Neuronal stem cell (in vitro differentiated cells): ENCODE measurements at regions not wholly inside any gene's neighbourhood (a gene's known extent, or its start where the extent isn't known, plus 50 kb on each side); places are given as distances from the start of the nearest gene placed in this dataset.

Source experiments
- DNase-seq: peaks from one replicate; pipeline ENCODE4 v3.0.0-alpha.2; 2013; ENCODE audit warnings: low spot score
- H2AFZ ChIP-seq: one replicate; pipeline ENCODE4 v1.6.1; 2013; ENCODE audit warnings: mild to moderate bottlenecking, low read length, inconsistent platforms
- H2AK5ac ChIP-seq: 2 replicates; pipeline ENCODE4 v1.6.1; 2013; ENCODE audit warnings: low read depth, mild to moderate bottlenecking, inconsistent platforms, low read length, moderate library complexity, mixed read lengths
- H2BK120ac ChIP-seq: 2 replicates; pipeline ENCODE4 v1.6.1; 2013; ENCODE audit warnings: low read depth, mild to moderate bottlenecking, inconsistent platforms, low read length, moderate library complexity, mixed read lengths
- H2BK12ac ChIP-seq: one replicate; pipeline ENCODE4 v1.6.1; 2013; ENCODE audit warnings: low read length, inconsistent platforms
- H2BK15ac ChIP-seq: 2 replicates; pipeline ENCODE4 v1.6.1; 2013; ENCODE audit warnings: mild to moderate bottlenecking, low read length, inconsistent platforms, mixed read lengths
- H2BK5ac ChIP-seq: one replicate; pipeline ENCODE4 v1.6.1; 2013; ENCODE audit warnings: inconsistent platforms, mild to moderate bottlenecking, low read length, moderate library complexity
- H3K14ac ChIP-seq: one replicate; pipeline ENCODE4 v1.6.1; 2013; ENCODE audit warnings: low read length, inconsistent platforms
- H3K18ac ChIP-seq: 2 replicates; pipeline ENCODE4 v1.6.1; 2013; ENCODE audit warnings: low read length, inconsistent platforms
- H3K23ac ChIP-seq: 2 replicates; pipeline ENCODE4 v1.6.1; 2013; ENCODE audit warnings: low read depth, mild to moderate bottlenecking, mixed read lengths, low read length, inconsistent platforms; ENCODE audit not compliant: poor library complexity
- H3K27ac ChIP-seq: replicated peaks from 3 replicates; pipeline ENCODE4 v1.5.1; 2013; ENCODE audit warnings: low read length, inconsistent platforms
- H3K27me3 ChIP-seq, 3 experiments: 2 replicates each; pipeline ENCODE4 v1.6.1; 2013; ENCODE audit warnings: low read length in 3 of 3, mild to moderate bottlenecking in 2 of 3, inconsistent platforms in 1 of 3, low read depth in 1 of 3, mixed read lengths in 1 of 3, moderate library complexity in 1 of 3; ENCODE audit not compliant: control insufficient read depth in 3 of 3, insufficient read depth in 3 of 3
- H3K36me3 ChIP-seq, 2 donors: replicated peaks in 1 of 2; 2 replicates each; pipeline ENCODE4 v1.6.1; 2013; ENCODE audit warnings: low read length in 2 of 2; ENCODE audit not compliant: control insufficient read depth in 2 of 2, insufficient read depth in 2 of 2
- H3K4ac ChIP-seq: 2 replicates; pipeline ENCODE4 v1.6.1; 2013; ENCODE audit warnings: inconsistent platforms, mild to moderate bottlenecking, low read length, moderate library complexity
- H3K4me1 ChIP-seq, 2 donors: 1 replicate in 1 of 2; 2 replicates in 1 of 2; pipeline ENCODE4 v1.6.1; 2013; ENCODE audit warnings: low read length in 2 of 2, low read depth in 1 of 2; ENCODE audit not compliant: control insufficient read depth in 2 of 2, insufficient read depth in 1 of 2
- H3K4me2 ChIP-seq: one replicate; pipeline ENCODE4 v1.6.1; 2013; ENCODE audit warnings: mild to moderate bottlenecking, low read length, inconsistent platforms; ENCODE audit not compliant: insufficient read depth, poor library complexity, severe bottlenecking
- H3K4me3 ChIP-seq, 2 donors: 2 replicates each; pipeline ENCODE4 v1.5.1; 2013; ENCODE audit warnings: low read length in 2 of 2, mild to moderate bottlenecking in 2 of 2, inconsistent platforms in 1 of 2, moderate library complexity in 1 of 2
- H3K79me1 ChIP-seq: one replicate; pipeline ENCODE4 v1.6.1; 2013; ENCODE audit warnings: low read depth, mild to moderate bottlenecking, inconsistent platforms, low read length, moderate library complexity
- H3K9ac ChIP-seq: one replicate; pipeline ENCODE4 v1.6.1; 2013; ENCODE audit warnings: mild to moderate bottlenecking, low read depth, low read length, inconsistent platforms; ENCODE audit not compliant: poor library complexity
- H3K9me3 ChIP-seq, 2 donors: replicated peaks in 1 of 2; 2 replicates each; pipeline versions ENCODE3 to v1.6.1; 2013; ENCODE audit warnings: low read length in 2 of 2, mild to moderate bottlenecking in 2 of 2, inconsistent platforms in 1 of 2, low read depth in 1 of 2, mixed read lengths in 1 of 2, moderate library complexity in 1 of 2; ENCODE audit not compliant: control insufficient read depth in 2 of 2, insufficient read depth in 1 of 2
- H4K8ac ChIP-seq: one replicate; pipeline ENCODE4 v1.6.1; 2013; ENCODE audit warnings: low read depth, mild to moderate bottlenecking, inconsistent platforms, low read length, moderate library complexity
- H4K91ac ChIP-seq: one replicate; pipeline ENCODE4 v1.6.1; 2013; ENCODE audit warnings: low read length, low read depth, mild to moderate bottlenecking, inconsistent platforms; ENCODE audit not compliant: poor library complexity
- WGBS, 2 donors: extraction: QIAGEN DNeasy Blood & Tissue Kit; methylation state at CpG; one replicate each; pipeline ENCODE4 v1.1.7; 2013; ENCODE audit warnings: missing lambda C conversion rate in 2 of 2, mixed read lengths in 1 of 2; ENCODE audit not compliant: insufficient read length in 2 of 2, insufficient replicate concordance in 1 of 2; ENCODE audit errors: extremely low coverage in 2 of 2; 5-methylcytosine and 5-hydroxymethylcytosine counted together

- H4K8ac ChIP-seq = no peak overlapping the region
- H2BK15ac ChIP-seq = no peak overlapping the region
- no peaks in the 10 kb centered on the region for H3K79me1 ChIP-seq
- H3K23ac ChIP-seq = no peak overlapping the region
- no peak overlapping the region for H2AK5ac ChIP-seq
- H4K91ac ChIP-seq = no peak overlapping the region
- H3K9ac ChIP-seq = no peak overlapping the region
- WGBS, 2 donors = no CpG with 5 or more reads among the region's 3 CpGs
- no peak overlapping the region for H2BK12ac ChIP-seq
- no peak overlapping the region for H2AFZ ChIP-seq
- no peak overlapping the region for H3K27ac ChIP-seq
- no peak overlapping the region for H3K14ac ChIP-seq
- peaks cover 2 to 3% of the 10 kb centered on the region in 2 donors for H3K4me1 ChIP-seq
- peaks cover 0 to 3% of the 10 kb centered on the region in 2 donors for H3K9me3 ChIP-seq
- H3K18ac ChIP-seq = no peak overlapping the region
- DNase-seq = no peak
- no peak overlapping the region for H3K4me3 ChIP-seq
- H3K4me2 ChIP-seq = no peak overlapping the region
- no peaks in the 10 kb centered on the region for H3K36me3 ChIP-seq
- H2BK5ac ChIP-seq = no peak overlapping the region
- no peak overlapping the region for H2BK120ac ChIP-seq
- peaks cover 0 to 5% (median 3%) of the 10 kb centered on the region in 3 experiments for H3K27me3 ChIP-seq
- no peak overlapping the region for H3K4ac ChIP-seq
Measured at GRCh38 chr1:230575886-230576500, 66.3 kb upstream of the COG2 start.

- H2BK5ac ChIP-seq = no peak overlapping the region
- H4K8ac ChIP-seq = no peak overlapping the region
- H2BK15ac ChIP-seq = no peak overlapping the region
- no peak overlapping the region for H3K14ac ChIP-seq
- no peaks in the 10 kb centered on the region for H3K79me1 ChIP-seq
- H2AFZ ChIP-seq = no peak overlapping the region
- no peak overlapping the region for H4K91ac ChIP-seq
- no peak overlapping the region for H2BK12ac ChIP-seq
- no peak for DNase-seq
- no peak overlapping the region for H3K23ac ChIP-seq
- no peak overlapping the region for H3K27ac ChIP-seq
- H2AK5ac ChIP-seq = no peak overlapping the region
- H3K9me3 ChIP-seq = peaks cover 0 to 3% of the 10 kb centered on the region in 2 donors
- H3K4me2 ChIP-seq = no peak overlapping the region
- H3K18ac ChIP-seq = no peak overlapping the region
- no peak overlapping the region for H3K4ac ChIP-seq
- H3K4me3 ChIP-seq = no peak overlapping the region
- 100% methylated on average over 1 of the region's 3 CpGs; no CpG with 5 or more reads in 1 of the 2 donors for WGBS, 2 donors
- H2BK120ac ChIP-seq = no peak overlapping the region
- H3K4me1 ChIP-seq = peaks cover 2 to 3% of the 10 kb centered on the region in 2 donors
- no peak overlapping the region for H3K9ac ChIP-seq
- H3K36me3 ChIP-seq = no peaks in the 10 kb centered on the region
- peaks cover 0 to 5% (median 3%) of the 10 kb centered on the region in 3 experiments for H3K27me3 ChIP-seq
Measured at GRCh38 chr1:230574502-230574901, 67.8 kb upstream of the COG2 start.

GRCh38 chr1:230573658-230574057 lies 68.6 kb upstream of the COG2 start:
- Histone ChIP-seq H2BK120ac (no peak overlapping the region), H3K4me1 (peaks cover 2 to 3% of the 10 kb centered on the region in 2 donors), H4K91ac (no peak overlapping the region), H3K4me3 (no peak overlapping the region), H2BK12ac (no peak overlapping the region), H2AK5ac (no peak overlapping the region), H2BK5ac (no peak overlapping the region), H3K14ac (no peak overlapping the region), H3K36me3 (no peaks in the 10 kb centered on the region), H3K9me3 (peaks cover 0 to 3% of the 10 kb centered on the region in 2 donors), H3K4ac (no peak overlapping the region), H3K27me3 (peaks cover 0 to 5% (median 3%) of the 10 kb centered on the region in 3 experiments), H2BK15ac (no peak overlapping the region), H3K9ac (no peak overlapping the region), H3K27ac (no peak overlapping the region), H3K18ac (no peak overlapping the region), H4K8ac (no peak overlapping the region), H2AFZ (no peak overlapping the region), H3K79me1 (no peaks in the 10 kb centered on the region), H3K4me2 (no peak overlapping the region), H3K23ac (no peak overlapping the region)
- no CpG with 5 or more reads among the region's 3 CpGs for WGBS, 2 donors
- no peak for DNase-seq

GRCh38 chr1:230572121-230573105 lies 69.9 kb upstream of the COG2 start:
- H3K4me3 ChIP-seq = no peak overlapping the region
- no peaks in the 10 kb centered on the region for H3K79me1 ChIP-seq
- H3K27ac ChIP-seq = no peak overlapping the region

More at GRCh38 chr1:230572121-230573105, 69.9 kb upstream of the COG2 start:
- no CpG with 5 or more reads among the region's 7 CpGs for WGBS, 2 donors
- H3K4ac ChIP-seq = no peak overlapping the region
- H2AK5ac ChIP-seq = no peak overlapping the region
- H3K18ac ChIP-seq = peak overlapping the region; percentile 4
- no peak for DNase-seq
- no peak overlapping the region for H3K4me2 ChIP-seq
- no peak overlapping the region for H2BK5ac ChIP-seq
- peaks cover 2 to 3% of the 10 kb centered on the region in 2 donors for H3K4me1 ChIP-seq
- no peaks in the 10 kb centered on the region for H3K36me3 ChIP-seq
- H2BK120ac ChIP-seq = no peak overlapping the region
- H2BK15ac ChIP-seq = no peak overlapping the region
- peak overlapping the region; percentile 32 for H3K23ac ChIP-seq
- H4K8ac ChIP-seq = no peak overlapping the region
- peaks cover 0 to 5% (median 3%) of the 10 kb centered on the region in 3 experiments for H3K27me3 ChIP-seq
- H3K14ac ChIP-seq = no peak overlapping the region
- H3K9ac ChIP-seq = no peak overlapping the region
- no peak overlapping the region for H4K91ac ChIP-seq
- H2AFZ ChIP-seq = peak overlapping the region; percentile 36
- no peak overlapping the region for H2BK12ac ChIP-seq
- H3K9me3 ChIP-seq = peaks cover 0 to 3% of the 10 kb centered on the region in 2 donors
